ENCODE measurements at regions not wholly inside any gene's neighbourhood (a gene's known extent, or its start where the extent isn't known, plus 50 kb on each side); places are given as distances from the start of the nearest gene placed in this dataset.

DNA sequence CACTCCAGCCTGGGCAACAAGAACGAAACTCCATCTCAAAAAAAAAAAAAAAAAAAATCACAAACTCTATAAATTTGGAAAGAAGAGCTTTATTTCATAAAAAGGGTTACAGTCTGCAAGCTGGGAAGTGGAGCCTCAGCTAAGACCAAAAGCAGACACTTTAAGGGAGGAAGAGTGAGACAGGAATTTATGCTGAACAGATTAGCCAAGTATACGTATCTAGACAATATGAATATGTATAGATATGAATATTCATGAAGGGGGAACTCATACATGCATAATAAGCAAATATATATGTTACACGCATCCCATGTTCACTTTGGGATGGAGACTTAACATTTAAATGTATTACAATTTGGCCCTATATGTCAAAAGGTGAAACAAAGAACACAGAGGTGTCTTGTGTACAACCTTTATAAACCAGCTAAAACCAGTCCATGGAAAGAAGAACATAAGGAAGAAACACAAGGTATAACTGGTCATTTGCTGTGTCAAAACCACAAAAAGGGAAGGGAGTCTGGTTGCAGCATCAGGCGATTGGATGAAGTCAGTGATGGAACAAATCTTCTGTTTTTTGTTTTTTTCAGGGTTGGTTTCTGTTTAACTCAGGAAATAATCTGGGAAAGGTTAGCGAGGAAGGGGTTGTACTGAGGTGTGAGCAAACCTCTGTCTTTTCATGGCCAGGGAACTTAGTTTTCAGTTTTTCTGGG, 130.0 kb upstream of the MAOA start:
- H3K27me3 ChIP-seq (ENCODE audit: control insufficient read depth, insufficient read depth, low read length), result no peaks in the 10 kb centered on the region
- no peak overlapping the region for H3K4me3 ChIP-seq (ENCODE audit: low read depth, low read length)
- ChIA-PET POLR2A (no interaction called here), CTCF (no interaction called here)
- no peak for DNase-seq (ENCODE audit: low read depth)
- H3K36me3 ChIP-seq (ENCODE audit: control insufficient read depth, insufficient read depth, low read length), result no peaks in the 10 kb centered on the region
- TF ChIP-seq, protein P1, sequence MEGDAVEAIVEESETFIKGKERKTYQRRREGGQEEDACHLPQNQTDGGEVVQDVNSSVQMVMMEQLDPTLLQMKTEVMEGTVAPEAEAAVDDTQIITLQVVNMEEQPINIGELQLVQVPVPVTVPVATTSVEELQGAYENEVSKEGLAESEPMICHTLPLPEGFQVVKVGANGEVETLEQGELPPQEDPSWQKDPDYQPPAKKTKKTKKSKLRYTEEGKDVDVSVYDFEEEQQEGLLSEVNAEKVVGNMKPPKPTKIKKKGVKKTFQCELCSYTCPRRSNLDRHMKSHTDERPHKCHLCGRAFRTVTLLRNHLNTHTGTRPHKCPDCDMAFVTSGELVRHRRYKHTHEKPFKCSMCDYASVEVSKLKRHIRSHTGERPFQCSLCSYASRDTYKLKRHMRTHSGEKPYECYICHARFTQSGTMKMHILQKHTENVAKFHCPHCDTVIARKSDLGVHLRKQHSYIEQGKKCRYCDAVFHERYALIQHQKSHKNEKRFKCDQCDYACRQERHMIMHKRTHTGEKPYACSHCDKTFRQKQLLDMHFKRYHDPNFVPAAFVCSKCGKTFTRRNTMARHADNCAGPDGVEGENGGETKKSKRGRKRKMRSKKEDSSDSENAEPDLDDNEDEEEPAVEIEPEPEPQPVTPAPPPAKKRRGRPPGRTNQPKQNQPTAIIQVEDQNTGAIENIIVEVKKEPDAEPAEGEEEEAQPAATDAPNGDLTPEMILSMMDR (IDR thresholded peaks at IDR 0.05; ENCODE audit: insufficient read depth, low read depth, low read length), result no peak

DNA sequence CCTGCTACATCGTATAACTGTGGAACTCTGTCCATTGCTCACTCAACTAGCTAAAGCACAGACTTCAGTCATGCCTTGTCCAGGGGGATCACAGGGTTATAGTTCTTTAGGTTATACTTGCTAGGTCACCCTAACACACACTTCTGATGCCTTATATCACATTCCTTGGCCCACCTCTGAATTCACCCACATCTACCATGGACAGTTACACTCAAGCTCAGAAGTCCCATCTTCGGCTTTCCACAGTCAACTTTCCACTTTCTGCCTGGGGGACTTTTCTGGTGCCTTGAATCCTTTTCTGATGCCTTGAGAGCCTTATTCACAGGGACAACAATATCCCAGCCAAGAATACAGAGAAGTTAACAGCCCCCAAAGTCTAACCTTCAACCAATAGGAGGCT, 129.2 kb upstream of the MAOA start:
- H3K36me3 ChIP-seq (ENCODE audit: control insufficient read depth, insufficient read depth, low read length), result no peaks in the 10 kb centered on the region
- TF ChIP-seq, protein P1 (IDR thresholded peaks at IDR 0.05; ENCODE audit: insufficient read depth, low read depth, low read length), result no peak
- CTCF ChIA-PET, result no interaction called here
- no peak overlapping the region for H3K4me3 ChIP-seq (ENCODE audit: low read depth, low read length)
- H3K27me3 ChIP-seq (ENCODE audit: control insufficient read depth, insufficient read depth, low read length), result no peaks in the 10 kb centered on the region
- POLR2A ChIA-PET, result no interaction called here
- no peak for DNase-seq (ENCODE audit: low read depth)

DNA sequence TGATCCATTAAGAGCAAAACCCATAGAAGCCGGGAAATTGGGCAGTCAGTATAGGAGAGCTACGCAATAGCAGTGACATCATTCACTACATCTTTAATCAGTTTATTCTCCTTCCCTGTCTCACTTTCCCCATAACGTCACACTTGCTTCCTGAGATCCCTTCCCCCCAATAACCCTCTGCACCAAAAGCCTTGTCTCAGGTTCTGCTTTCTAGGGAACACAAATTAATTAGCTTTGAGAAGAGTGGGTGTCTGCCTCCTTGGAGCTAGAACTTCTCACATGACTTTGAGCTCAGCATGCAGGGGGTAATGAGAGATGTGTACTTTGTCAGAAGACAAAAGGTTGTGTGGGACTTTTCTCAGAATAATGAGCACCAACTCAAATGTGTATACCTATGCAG, 128.3 kb upstream of the MAOA start:
- Histone ChIP-seq H3K27me3 (ENCODE audit: control insufficient read depth, insufficient read depth, low read length) (no peaks in the 10 kb centered on the region), H3K4me3 (ENCODE audit: low read depth, low read length) (no peak overlapping the region), H3K36me3 (ENCODE audit: control insufficient read depth, insufficient read depth, low read length) (no peaks in the 10 kb centered on the region)
- DNase-seq (ENCODE audit: low read depth), result no peak
- ChIA-PET CTCF (no interaction called here), POLR2A (no interaction called here)
- TF ChIP-seq, protein P1 (IDR thresholded peaks at IDR 0.05; ENCODE audit: insufficient read depth, low read depth, low read length), result no peak

DNA sequence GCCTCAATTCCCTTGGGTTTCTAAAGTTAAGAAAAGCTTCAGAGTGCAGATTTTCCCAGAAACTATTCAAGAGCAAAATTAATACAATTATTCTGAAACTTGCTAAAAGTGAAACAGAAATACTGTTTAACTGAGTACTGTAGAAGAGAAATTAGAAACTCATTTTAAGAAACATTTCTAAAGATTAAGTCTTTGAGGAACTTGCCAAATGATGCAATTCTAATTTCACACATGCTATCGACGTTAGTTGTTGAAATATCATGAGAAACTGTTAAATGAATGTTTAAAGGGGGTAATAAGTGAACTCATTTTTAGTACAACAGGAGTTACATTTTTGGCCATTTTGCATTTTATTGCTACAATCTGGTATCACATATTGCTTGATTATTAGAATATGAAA, 125.3 kb upstream of the MAOA start:
- ChIA-PET POLR2A (no interaction called here), CTCF (interaction anchor here (0.6 kb wide), 1 partner anchor 20 kb away, joined by 5 read pairs; no protein-coding TSS in a partner anchor)
- TF ChIP-seq, protein P1 (IDR thresholded peaks at IDR 0.05; ENCODE audit: insufficient read depth, low read depth, low read length), result no peak
- no peak overlapping the region for H3K4me3 ChIP-seq (ENCODE audit: low read depth, low read length)
- no peaks in the 10 kb centered on the region for H3K36me3 ChIP-seq (ENCODE audit: control insufficient read depth, insufficient read depth, low read length)
- no peak for DNase-seq (ENCODE audit: low read depth)
- no peaks in the 10 kb centered on the region for H3K27me3 ChIP-seq (ENCODE audit: control insufficient read depth, insufficient read depth, low read length)

DNA sequence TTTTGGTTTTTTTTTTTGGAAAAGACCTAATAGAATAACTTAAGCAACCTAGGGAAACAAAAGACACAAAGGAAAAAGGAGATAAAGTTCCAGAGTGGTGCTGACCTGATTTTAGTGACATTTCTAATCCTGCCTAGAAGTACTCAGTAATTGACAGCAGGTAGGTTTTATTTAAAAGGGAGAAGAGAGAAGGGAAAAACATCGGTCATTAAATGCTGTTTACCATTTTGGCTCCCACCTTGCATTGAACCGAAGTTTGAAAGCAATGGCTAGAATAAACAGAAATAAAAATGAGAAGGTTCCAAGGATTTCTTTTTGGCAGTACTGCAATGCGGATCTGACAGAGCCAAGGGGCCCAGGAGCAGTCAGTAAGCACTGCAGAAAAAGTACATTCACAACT, 115.8 kb upstream of the MAOA start:
- H3K36me3 ChIP-seq (ENCODE audit: control insufficient read depth, insufficient read depth, low read length), result no peaks in the 10 kb centered on the region
- DNase-seq (ENCODE audit: low read depth), result no peak
- no peak overlapping the region for H3K4me3 ChIP-seq (ENCODE audit: low read depth, low read length)
- TF ChIP-seq, protein P1 (IDR thresholded peaks at IDR 0.05; ENCODE audit: insufficient read depth, low read depth, low read length), result no peak
- POLR2A ChIA-PET, result no interaction called here
- no peaks in the 10 kb centered on the region for H3K27me3 ChIP-seq (ENCODE audit: control insufficient read depth, insufficient read depth, low read length)
- CTCF ChIA-PET, result no interaction called here

All from BJ (cell line).